ENCODE measurements at regions not wholly inside any gene's neighbourhood (a gene's known extent, or its start where the extent isn't known, plus 50 kb on each side); places are given as distances from the start of the nearest gene placed in this dataset.

- Mint-ChIP-seq H3K27me3 (no peaks in the 10 kb centered on the region), H3K9me3 (peaks cover 2% of the 10 kb centered on the region), H3K4me3 (no peak overlapping the region), H3K27ac (peak overlapping the region; percentile 90), H3K4me1 (ENCODE audit: low read depth) (peaks cover 18% of the 10 kb centered on the region), H3K36me3 (ENCODE audit: low read depth) (peaks cover 3% of the 10 kb centered on the region)
- intact Hi-C loops (cut with micrococcal nuclease), result no loop called here
- POLR2A ChIA-PET, result no interaction called here
- DNase-seq (no peak), ATAC-seq (no peak)
- CTCF ChIA-PET, result interaction anchor here (1.0 to 4.7 kb wide), 5 partner anchors 29 to 264 kb away, joined by 3 to 22 read pairs (median 5); no protein-coding TSS in a partner anchor
- TF ChIP-seq, protein P1, sequence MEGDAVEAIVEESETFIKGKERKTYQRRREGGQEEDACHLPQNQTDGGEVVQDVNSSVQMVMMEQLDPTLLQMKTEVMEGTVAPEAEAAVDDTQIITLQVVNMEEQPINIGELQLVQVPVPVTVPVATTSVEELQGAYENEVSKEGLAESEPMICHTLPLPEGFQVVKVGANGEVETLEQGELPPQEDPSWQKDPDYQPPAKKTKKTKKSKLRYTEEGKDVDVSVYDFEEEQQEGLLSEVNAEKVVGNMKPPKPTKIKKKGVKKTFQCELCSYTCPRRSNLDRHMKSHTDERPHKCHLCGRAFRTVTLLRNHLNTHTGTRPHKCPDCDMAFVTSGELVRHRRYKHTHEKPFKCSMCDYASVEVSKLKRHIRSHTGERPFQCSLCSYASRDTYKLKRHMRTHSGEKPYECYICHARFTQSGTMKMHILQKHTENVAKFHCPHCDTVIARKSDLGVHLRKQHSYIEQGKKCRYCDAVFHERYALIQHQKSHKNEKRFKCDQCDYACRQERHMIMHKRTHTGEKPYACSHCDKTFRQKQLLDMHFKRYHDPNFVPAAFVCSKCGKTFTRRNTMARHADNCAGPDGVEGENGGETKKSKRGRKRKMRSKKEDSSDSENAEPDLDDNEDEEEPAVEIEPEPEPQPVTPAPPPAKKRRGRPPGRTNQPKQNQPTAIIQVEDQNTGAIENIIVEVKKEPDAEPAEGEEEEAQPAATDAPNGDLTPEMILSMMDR (IDR thresholded peaks at IDR 0.05), result no peak
Observed at GRCh38 chr10:91034494-91035159, 113.7 kb upstream of the ANKRD1 start.

- ATAC-seq (no peak), DNase-seq (no peak)
- ChIA-PET POLR2A (interaction anchor here (0.8 kb wide), 1 partner anchor 126 kb away, joined by 3 read pairs; no protein-coding TSS in a partner anchor), CTCF (interaction anchor here (1.0 to 4.7 kb wide), 4 partner anchors 17 to 263 kb away, joined by 3 to 22 read pairs (median 4); no protein-coding TSS in a partner anchor)
- peaks cover 3% of the 10 kb centered on the region for H3K36me3 Mint-ChIP-seq (ENCODE audit: low read depth)
- no peaks in the 10 kb centered on the region for H3K27me3 Mint-ChIP-seq
- TF ChIP-seq, protein P1 (IDR thresholded peaks at IDR 0.05), result no peak
- intact Hi-C loops (cut with micrococcal nuclease), result no loop called here
- H3K9me3 Mint-ChIP-seq, result peaks cover 2% of the 10 kb centered on the region
- H3K4me3 Mint-ChIP-seq, result no peak overlapping the region
- peaks cover 18% of the 10 kb centered on the region for H3K4me1 Mint-ChIP-seq (ENCODE audit: low read depth)
- H3K27ac Mint-ChIP-seq, result no peak overlapping the region
Observed at GRCh38 chr10:91035650-91036292, 114.9 kb upstream of the ANKRD1 start.

DNA sequence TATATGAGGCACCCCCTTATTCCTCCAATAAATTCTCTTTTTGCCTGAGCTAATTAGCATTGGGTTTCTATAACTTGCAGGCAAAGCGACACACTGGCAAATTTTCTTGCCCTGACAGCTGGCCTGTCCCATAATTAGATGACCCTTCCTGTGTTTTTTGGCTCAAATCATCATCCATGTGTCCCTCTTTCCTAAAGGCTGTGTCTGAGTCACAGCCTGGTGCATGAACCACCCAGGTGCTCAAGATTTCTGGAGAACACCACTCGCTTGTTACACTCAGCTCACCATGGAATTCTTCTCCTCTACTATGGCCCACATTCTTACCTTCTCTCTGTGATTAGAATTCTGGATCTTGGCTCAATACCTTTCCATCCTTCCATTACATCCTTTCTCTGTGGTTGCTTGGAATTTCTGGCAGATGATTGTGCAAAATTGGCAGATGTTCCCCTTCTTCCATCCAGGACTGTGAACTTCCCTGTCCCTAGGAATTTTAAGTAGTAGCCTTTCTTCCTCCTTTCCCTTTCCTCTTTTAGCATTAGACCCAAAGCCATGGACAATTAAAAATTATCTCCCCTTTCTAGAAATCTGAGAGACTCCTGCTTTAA lies 116.0 kb upstream of the ANKRD1 start:
- Mint-ChIP-seq H3K27me3 (no peaks in the 10 kb centered on the region), H3K4me3 (no peak overlapping the region), H3K27ac (no peak overlapping the region), H3K4me1 (ENCODE audit: low read depth) (peaks cover 18% of the 10 kb centered on the region), H3K36me3 (ENCODE audit: low read depth) (peaks cover 3% of the 10 kb centered on the region), H3K9me3 (peaks cover 2% of the 10 kb centered on the region)
- CTCF ChIA-PET, result interaction anchor here (0.9 to 4.7 kb wide), 3 partner anchors 19 to 214 kb away, joined by 3 to 22 read pairs (median 3); no protein-coding TSS in a partner anchor
- intact Hi-C loops (cut with micrococcal nuclease), result no loop called here
- DNase-seq, result no peak
- ATAC-seq, result no peak
- POLR2A ChIA-PET, result no interaction called here
- TF ChIP-seq, protein P1 (IDR thresholded peaks at IDR 0.05), result no peak

DNA sequence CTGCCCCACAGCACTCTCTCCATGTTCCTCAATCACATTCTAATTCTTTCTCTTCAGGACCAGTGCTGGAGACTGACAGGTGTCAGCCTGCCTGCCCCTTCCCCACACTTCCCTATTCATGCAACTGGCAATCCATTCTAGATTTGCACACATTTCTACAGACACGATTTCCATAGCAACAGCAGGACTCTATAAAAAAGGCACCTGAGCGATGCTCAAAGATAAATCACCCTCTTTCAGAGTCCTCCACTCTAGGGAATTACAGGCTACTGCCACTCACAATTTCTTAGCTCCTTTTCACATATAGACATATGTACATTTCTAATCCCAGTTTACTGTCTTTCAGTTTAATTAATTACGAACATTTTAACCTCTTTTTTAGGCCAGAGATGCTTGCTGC lies 118.1 kb upstream of the ANKRD1 start:
- peaks cover 3% of the 10 kb centered on the region for H3K36me3 Mint-ChIP-seq (ENCODE audit: low read depth)
- ATAC-seq (no peak), DNase-seq (no peak)
- H3K4me1 Mint-ChIP-seq (ENCODE audit: low read depth), result peaks cover 8% of the 10 kb centered on the region
- TF ChIP-seq, protein P1 (IDR thresholded peaks at IDR 0.05), result no peak
- no peak overlapping the region for H3K4me3 Mint-ChIP-seq
- CTCF ChIA-PET, result no interaction called here
- H3K27ac Mint-ChIP-seq, result no peak overlapping the region
- peaks cover 3% of the 10 kb centered on the region for H3K27me3 Mint-ChIP-seq
- H3K9me3 Mint-ChIP-seq, result peaks cover 2% of the 10 kb centered on the region
- POLR2A ChIA-PET, result interaction anchor here (0.8 to 1.0 kb wide), 2 partner anchors 24 to 33 kb away, joined by 3 read pairs; no protein-coding TSS in a partner anchor
- intact Hi-C loops (cut with micrococcal nuclease), result no loop called here
